DND-41 (cell line): ENCODE measurements at regions not wholly inside any gene's neighbourhood (a gene's known extent, or its start where the extent isn't known, plus 50 kb on each side); places are given as distances from the start of the nearest gene placed in this dataset.

Source experiments
- ATAC-seq: fragments of 200-7000 bp; cut with Tn5 transposase; 3 replicates; pipeline ENCODE4 v1.9.1; 2021; ENCODE audit warnings: low read depth; ENCODE audit not compliant: insufficient read depth
- DNase-seq: peaks from one replicate; pipeline ENCODE4 v3.0.0-alpha.2; 2020
- H2AFZ ChIP-seq: 2 replicates; pipeline ENCODE4 v1.6.0; 2012; ENCODE audit warnings: low read depth, low read length
- H3K27ac ChIP-seq: 2 replicates; pipeline ENCODE4 v1.5.1; 2012; ENCODE audit warnings: low read length, inconsistent platforms
- H3K27me3 ChIP-seq: fragments of 200-600 bp; sonication (generic); 2 replicates; pipeline ENCODE4 v1.6.0; 2012; ENCODE audit warnings: low read length, mild to moderate bottlenecking, inconsistent platforms; ENCODE audit not compliant: insufficient read depth, poor library complexity
- H3K36me3 ChIP-seq: 2 replicates; pipeline ENCODE4 v1.5.1; 2012; ENCODE audit warnings: low read length, inconsistent platforms; ENCODE audit not compliant: insufficient read depth
- H3K4me1 ChIP-seq: 2 replicates; pipeline ENCODE4 v1.5.1; 2012; ENCODE audit warnings: mild to moderate bottlenecking, low read length; ENCODE audit not compliant: insufficient read depth
- H3K4me2 ChIP-seq: 2 replicates; pipeline ENCODE4 v1.6.0; 2012; ENCODE audit warnings: mild to moderate bottlenecking, moderate library complexity, low read length, inconsistent platforms; ENCODE audit not compliant: insufficient read depth
- H3K4me3 ChIP-seq, 2 experiments: fragments of 200-600 bp in 1 of 2; shearing (Covaris generic) in 1 of 2; 2 replicates each; pipeline ENCODE4 v1.5.1; 2012 to 2016; ENCODE audit warnings: inconsistent platforms in 2 of 2, low read length in 2 of 2, mild to moderate bottlenecking in 2 of 2, low read depth in 1 of 2, moderate library complexity in 1 of 2
- H3K79me2 ChIP-seq: 2 replicates; pipeline ENCODE4 v1.6.0; 2012; ENCODE audit warnings: low read length, inconsistent platforms; ENCODE audit not compliant: insufficient read depth
- H3K9ac ChIP-seq: 2 replicates; pipeline ENCODE4 v1.6.0; 2012; ENCODE audit warnings: low read depth, mild to moderate bottlenecking, inconsistent platforms, low read length, moderate library complexity
- H3K9me3 ChIP-seq: 2 replicates; pipeline ENCODE4 v1.5.1; 2012; ENCODE audit warnings: low read length, moderate library complexity, mild to moderate bottlenecking, inconsistent platforms; ENCODE audit not compliant: insufficient read depth, severe bottlenecking
- H4K20me1 ChIP-seq: 2 replicates; pipeline ENCODE4 v1.6.0; 2012; ENCODE audit warnings: low read length; ENCODE audit not compliant: insufficient read depth
- CTCF ChIP-seq: IDR thresholded peaks from 2 replicates; pipeline ENCODE4 v1.5.1; 2012; ENCODE audit warnings: borderline replicate concordance, low read length, moderate library complexity, mild to moderate bottlenecking; ENCODE audit not compliant: poor library complexity, severe bottlenecking; ENCODE audit errors: extremely low read depth
- EZH2 ChIP-seq: IDR thresholded peaks from 3 replicates; pipeline ENCODE4 v1.6.1; 2012; ENCODE audit warnings: borderline replicate concordance, low read depth, mild to moderate bottlenecking, moderate library complexity, low read length, inconsistent platforms; ENCODE audit not compliant: severe bottlenecking

GRCh38 chr20:40359131-40359912, 329.7 kb downstream of the MAFB start:
- no peak overlapping the region for H2AFZ ChIP-seq
- H3K9me3 ChIP-seq: no peaks in the 10 kb centered on the region
- ATAC-seq (no peak), DNase-seq (no peak)
- H3K4me1 ChIP-seq: no peaks in the 10 kb centered on the region
- no peaks in the 10 kb centered on the region for H4K20me1 ChIP-seq
- H3K4me2 ChIP-seq: no peak overlapping the region
- no peaks in the 10 kb centered on the region for H3K36me3 ChIP-seq
- no peak overlapping the region for H3K4me3 ChIP-seq
- peaks cover 11% of the 10 kb centered on the region for H3K27me3 ChIP-seq
- no peaks in the 10 kb centered on the region for H3K79me2 ChIP-seq
- no peak overlapping the region for H3K9ac ChIP-seq
- H3K27ac ChIP-seq: no peak overlapping the region
- no peak for TF ChIP-seq CTCF
- no peak for TF ChIP-seq EZH2

- Histone ChIP-seq H4K20me1 (no peaks in the 10 kb centered on the region), H3K27me3 (peaks cover 17% of the 10 kb centered on the region), H2AFZ (no peak overlapping the region), H3K4me3 (no peak overlapping the region), H3K4me1 (no peaks in the 10 kb centered on the region), H3K4me2 (no peak overlapping the region), H3K9me3 (no peaks in the 10 kb centered on the region), H3K36me3 (no peaks in the 10 kb centered on the region), H3K27ac (no peak overlapping the region), H3K9ac (no peak overlapping the region), H3K79me2 (no peaks in the 10 kb centered on the region)
- ATAC-seq (no peak), DNase-seq (no peak)
- TF ChIP-seq CTCF: no peak
- TF ChIP-seq EZH2: no peak
These were observed 334.2 kb downstream of the MAFB start for GRCh38 chr20:40354880-40355279.

- DNase-seq: no peak
- H3K4me1 ChIP-seq: no peaks in the 10 kb centered on the region
- peaks cover 22% of the 10 kb centered on the region for H3K9me3 ChIP-seq
- no peak for ATAC-seq
- no peaks in the 10 kb centered on the region for H4K20me1 ChIP-seq
- no peak overlapping the region for H3K4me2 ChIP-seq
- no peak overlapping the region for H3K27ac ChIP-seq
- H3K9ac ChIP-seq: no peak overlapping the region
- H3K4me3 ChIP-seq: no peak overlapping the region
- no peak overlapping the region for H2AFZ ChIP-seq
- TF ChIP-seq CTCF: no peak
- TF ChIP-seq EZH2: no peak
- no peaks in the 10 kb centered on the region for H3K27me3 ChIP-seq
- no peaks in the 10 kb centered on the region for H3K79me2 ChIP-seq
- H3K36me3 ChIP-seq: no peaks in the 10 kb centered on the region
These were observed 345.6 kb downstream of the MAFB start for GRCh38 chr20:40343390-40343789.

- TF ChIP-seq EZH2: no peak
- no peak for TF ChIP-seq CTCF
- ATAC-seq: no peak
These were observed 347.5 kb downstream of the MAFB start for GRCh38 chr20:40341561-40341960.

More at GRCh38 chr20:40341561-40341960, 347.5 kb downstream of the MAFB start:
- H3K79me2 ChIP-seq: no peaks in the 10 kb centered on the region
- H3K4me1 ChIP-seq: no peaks in the 10 kb centered on the region
- H3K36me3 ChIP-seq: no peaks in the 10 kb centered on the region
- no peaks in the 10 kb centered on the region for H4K20me1 ChIP-seq
- H3K9me3 ChIP-seq: peaks cover 22% of the 10 kb centered on the region
- no peak overlapping the region for H3K4me2 ChIP-seq
- no peaks in the 10 kb centered on the region for H3K27me3 ChIP-seq
- no peak overlapping the region for H3K9ac ChIP-seq
- H3K4me3 ChIP-seq: no peak overlapping the region
- no peak for DNase-seq
- no peak overlapping the region for H2AFZ ChIP-seq
- H3K27ac ChIP-seq: no peak overlapping the region
